GM21737 (cell line): ENCODE measurements at regions not wholly inside any gene's neighbourhood (a gene's known extent, or its start where the extent isn't known, plus 50 kb on each side); places are given as distances from the start of the nearest gene placed in this dataset.

Experiments used
- ATAC-seq: cut with Tn5 transposase; IDR thresholded peaks from one replicate; pipeline ENCODE4 v1.9.1; 2021; ENCODE audit warnings: mild to moderate bottlenecking, moderate library complexity; ENCODE audit not compliant: unreplicated experiment

DNA sequence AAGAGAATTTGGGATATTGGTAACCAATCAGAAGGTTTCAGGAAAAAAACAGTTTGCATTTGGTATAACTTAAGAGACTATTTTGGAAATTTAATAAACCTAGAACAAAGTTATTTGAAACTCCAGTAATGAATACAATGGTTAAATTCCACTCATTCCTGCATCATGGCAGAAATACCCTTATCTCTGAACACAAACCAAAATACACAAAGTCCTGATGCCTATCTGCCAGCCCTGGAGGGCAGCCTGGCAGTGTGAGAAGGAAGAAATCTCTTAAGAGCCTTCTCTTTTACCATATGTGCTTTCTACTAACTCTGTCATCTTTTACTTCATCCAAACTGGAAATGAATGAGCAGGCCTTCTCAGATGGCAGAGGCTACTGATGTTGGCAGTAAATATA lies 147.1 kb upstream of the LYZL1 start:
- ATAC-seq, result no peak

DNA sequence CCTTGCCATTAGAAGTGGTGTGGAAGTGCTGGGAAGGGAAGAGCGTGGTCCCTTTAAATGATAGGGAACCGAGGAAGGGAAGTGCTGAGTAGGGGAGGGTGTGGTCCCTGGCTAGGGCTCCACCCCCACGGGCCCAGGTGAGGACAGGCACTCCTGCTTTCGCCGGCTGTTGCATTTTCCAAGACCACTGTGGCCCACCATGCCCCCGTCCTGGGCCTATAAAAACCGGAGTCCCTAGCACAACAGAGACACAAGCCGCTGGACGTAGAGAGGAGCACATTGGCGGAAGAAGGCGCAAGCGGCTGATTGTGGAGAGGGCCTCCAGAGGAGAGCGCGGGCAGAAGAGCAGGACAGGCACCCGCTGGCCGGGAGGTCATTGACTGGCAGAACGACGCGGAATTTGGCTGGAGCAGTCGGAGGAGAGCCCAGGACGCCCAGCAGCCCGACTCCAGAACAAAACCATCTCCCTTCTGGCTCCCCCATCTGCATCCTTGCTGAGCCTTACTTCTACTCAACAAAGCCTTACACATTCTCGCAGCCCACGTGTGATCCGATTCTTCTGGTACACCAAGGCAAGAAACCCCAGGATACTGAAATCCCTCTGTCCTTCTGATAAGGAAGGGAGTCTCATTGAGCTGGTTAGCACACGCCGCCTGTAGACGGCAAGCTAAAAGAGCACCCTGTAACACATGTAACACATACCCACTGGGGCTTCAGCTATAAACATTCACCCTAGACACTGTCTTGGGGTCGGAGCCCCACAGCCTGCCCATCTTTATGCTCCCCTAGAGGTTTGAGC lies 146.2 kb upstream of the LYZL1 start:
- ATAC-seq, result no peak

DNA sequence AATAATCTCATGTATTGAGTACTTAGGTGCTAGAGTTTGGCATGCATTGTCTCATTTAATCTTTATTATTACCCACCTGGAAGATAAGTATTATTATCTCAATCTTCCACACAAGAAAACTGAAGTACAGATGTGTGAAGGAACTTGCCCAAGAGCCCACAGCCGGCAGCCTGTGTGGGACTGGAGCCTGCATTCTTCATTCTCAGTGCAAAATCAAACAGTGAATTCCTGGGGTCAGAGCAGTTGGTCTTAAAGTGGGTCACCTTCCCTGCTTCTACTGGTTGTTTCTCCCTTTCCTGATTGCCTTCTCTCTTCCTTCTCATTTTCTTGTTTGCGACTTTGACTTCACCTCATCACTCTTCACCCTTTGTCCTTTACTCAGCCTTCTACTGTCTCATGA lies 144.7 kb upstream of the LYZL1 start:
- ATAC-seq, result no peak

DNA sequence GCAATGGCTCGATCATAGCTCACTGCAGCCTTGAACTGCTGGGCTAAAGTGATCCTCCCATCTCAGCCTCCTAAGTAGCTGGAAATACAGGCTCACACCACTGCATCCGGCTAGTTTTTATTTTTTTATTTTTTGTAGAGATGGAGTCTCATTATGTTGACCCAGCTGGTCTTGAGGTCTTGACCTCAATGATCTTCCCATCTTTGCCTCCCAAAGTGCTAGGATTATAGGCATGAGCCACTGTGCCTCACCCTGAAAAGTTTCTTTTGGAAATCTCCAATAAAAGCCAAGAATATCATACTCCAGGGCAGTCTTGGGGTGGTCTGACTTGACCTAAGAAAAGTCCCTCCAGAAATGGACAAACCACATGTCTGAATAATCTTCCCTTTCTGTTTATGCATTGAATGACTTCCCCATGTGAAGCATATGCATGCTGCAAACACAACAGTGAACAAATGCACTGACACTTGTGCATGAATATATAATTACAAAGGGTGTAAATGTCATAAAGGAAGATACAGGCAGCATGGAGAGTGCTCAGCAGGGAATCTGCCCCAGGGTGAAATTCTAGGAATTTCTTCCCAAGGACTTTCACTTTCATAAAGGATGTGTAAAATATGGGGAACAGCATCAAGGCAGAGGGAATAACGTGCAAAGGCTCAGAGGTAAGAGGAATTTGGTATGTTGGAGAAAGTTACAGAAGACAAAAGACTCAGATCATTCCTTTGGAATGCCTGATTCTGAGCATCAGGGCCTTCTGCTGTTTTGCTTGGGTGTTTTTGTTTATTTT lies 142.4 kb upstream of the LYZL1 start:
- ATAC-seq, result no peak

- ATAC-seq, result no peak
Observed at GRCh38 chr10:29150010-29150409, 138.9 kb upstream of the LYZL1 start.

GRCh38 chr10:29151005-29151404 lies 137.9 kb upstream of the LYZL1 start:
- no peak for ATAC-seq

DNA sequence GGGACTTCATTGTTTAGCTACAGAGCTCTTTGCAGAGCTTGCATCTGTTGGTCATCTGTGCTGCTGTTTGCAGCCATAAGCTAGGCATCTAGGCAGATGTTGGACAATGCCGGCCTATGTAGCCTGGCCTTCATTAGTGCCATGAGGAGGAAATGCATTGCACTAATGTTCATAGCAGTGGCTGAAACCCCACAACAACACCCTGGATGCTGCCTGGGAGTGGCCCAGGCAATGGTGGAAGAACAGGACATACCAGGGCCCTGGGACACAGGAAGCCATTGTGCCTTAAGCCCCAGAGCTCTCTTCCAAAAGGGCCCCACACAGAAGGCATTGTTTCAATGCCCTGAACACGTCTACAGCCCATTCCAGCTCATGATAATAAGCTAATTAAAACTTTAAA lies 131.5 kb upstream of the LYZL1 start:
- no peak for ATAC-seq

- no peak for ATAC-seq
Observed at GRCh38 chr10:29158066-29158465, 130.8 kb upstream of the LYZL1 start.

- ATAC-seq, result no peak
Observed at GRCh38 chr10:29160150-29160617, 128.7 kb upstream of the LYZL1 start.

DNA sequence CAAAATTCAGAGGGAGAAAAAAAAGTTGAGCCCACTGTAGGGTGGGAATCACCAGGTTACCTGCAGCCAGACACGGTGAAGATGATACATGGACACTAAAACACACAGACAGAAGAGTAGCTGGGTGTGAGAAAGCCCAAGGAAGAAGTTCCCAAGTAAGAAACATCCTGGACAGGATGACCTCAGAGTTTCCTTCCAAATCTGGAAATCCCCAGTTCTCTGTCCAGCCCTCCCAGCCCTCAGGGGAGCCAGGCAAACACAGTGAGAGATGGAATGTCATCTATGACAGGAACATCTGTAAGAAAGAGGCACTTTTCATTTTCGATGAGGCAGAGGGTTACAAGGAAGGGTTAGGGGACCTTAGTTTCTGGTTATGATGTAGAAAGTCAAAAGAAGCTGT lies 125.1 kb upstream of the LYZL1 start:
- ATAC-seq, result no peak

GRCh38 chr10:29166713-29167112 lies 122.2 kb upstream of the LYZL1 start:
- ATAC-seq, result no peak

DNA sequence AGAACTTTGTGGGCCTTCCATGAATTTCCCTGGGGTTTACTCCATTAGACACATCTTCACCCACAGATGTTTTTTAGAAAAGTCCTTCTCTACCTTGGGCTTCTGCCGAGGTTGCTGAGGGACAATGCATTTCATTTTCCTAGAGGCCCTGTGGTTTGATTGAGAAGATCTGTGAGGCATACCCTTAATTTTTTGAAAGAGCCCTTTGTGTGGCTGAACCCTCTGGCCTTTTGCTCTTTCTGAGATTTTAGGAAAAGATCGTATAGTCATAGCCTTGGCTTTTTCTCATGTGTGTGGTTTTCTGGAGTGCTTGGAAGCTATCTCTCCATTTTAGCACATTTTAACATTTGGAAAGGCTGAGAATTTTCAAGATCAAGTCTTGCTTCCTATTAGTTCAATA lies 119.8 kb upstream of the LYZL1 start:
- no peak for ATAC-seq

DNA sequence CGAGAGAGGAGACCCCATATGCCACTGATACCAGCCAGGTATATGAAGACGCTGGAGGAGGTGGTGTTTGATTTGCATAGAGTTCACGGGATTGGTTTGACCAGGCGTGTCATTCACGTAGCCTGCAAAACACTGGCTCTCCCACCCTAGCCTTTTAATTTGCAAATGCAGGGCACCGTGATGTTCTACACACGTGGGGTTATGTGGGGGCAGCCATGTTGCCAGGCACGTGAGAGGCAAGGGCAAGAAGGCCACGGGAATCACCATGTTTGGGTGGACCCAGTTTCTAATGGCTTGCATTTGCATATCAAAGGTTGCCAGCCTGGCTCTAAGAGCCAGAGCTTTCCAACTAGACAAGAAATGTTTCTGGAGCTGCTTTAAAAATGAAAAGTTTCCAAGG lies 117.2 kb upstream of the LYZL1 start:
- no peak for ATAC-seq

- no peak for ATAC-seq
Observed at GRCh38 chr10:29174389-29174788, 114.5 kb upstream of the LYZL1 start.

DNA sequence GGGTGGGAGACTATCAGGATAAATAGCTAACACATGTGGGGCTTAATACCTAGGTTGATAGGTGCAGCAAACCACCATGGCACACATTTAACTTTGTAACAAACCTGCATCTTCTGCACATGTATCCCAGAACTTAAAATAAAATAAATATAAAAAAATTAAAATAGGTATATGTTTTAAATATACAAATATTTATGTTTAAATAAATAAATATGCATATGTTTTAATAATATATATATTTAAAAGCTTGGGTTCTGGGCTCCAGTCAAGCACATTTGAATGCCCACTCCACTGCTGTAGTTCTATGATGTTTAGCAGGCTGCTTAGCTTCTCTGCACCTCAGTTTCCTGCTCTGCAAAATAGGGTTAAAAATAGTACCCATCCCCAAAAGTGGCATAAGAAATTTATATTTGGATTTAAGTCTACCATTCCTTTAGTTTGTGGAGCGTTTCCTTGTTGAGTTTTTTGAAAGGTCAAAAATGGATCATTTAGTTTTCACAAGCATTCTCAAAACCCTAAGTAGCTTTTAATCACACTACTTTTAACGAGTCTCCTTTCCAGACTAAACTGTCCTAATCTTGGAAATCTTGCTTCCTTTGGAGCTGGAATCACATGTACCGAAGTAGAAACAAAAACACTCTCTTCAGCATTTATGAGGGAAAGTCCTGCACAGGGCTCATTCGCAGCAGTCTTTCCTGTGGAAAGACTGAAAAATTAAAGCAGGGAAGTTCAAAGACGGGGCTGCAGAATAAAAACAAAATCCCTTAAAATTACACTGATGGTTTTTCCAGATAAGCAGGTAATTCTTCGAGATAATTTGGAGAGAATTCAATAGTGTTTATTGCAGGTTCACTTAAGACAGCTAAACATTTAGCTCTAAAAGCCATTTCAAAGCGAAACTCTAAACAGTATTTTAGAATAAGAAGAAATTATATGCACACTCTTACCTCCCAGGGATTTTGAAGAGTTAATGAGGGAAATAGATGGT lies 111.7 kb upstream of the LYZL1 start:
- ATAC-seq, result no peak

DNA sequence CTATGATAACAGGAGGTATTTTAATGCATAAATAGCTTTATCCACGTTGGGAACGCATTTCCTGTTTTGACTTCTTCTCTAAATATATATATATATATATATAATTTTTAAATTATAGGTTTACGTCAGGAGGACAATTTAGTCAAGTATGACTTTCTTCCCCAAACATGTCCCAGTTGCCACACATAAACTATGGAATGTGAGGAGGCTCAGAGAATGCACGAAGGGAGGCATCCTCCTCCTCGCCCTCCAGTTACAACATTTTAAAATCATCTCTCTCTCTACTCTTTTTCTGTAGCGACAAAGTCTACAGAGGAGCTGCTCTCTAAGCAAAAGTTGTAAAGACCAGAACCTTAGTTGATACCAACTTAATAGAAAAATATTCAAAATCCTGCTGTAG lies 106.9 kb upstream of the LYZL1 start:
- ATAC-seq, result no peak

- no peak for ATAC-seq
Observed at GRCh38 chr10:29183301-29183945, 105.4 kb upstream of the LYZL1 start.

GRCh38 chr10:29184205-29185000 lies 104.5 kb upstream of the LYZL1 start:
- no peak for ATAC-seq

DNA sequence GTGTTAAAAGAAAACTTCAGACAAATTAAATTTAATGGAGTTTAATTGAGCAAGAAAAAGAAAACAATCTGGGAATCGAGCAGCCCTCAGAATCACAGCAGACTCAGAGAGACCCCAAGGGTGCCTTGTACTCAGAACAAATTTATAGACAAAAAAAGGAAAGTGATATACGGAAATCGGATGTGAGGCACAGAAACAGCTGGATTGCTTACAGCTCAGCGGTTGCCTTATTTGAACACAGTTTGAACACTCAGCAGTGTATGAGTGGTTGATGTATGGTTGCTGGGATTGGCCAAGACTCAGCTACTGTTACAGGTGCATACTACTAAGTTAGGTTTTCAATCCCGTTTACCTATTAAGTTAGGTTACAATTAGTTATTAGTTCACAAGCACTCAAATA lies 103.8 kb upstream of the LYZL1 start:
- ATAC-seq, result no peak

DNA sequence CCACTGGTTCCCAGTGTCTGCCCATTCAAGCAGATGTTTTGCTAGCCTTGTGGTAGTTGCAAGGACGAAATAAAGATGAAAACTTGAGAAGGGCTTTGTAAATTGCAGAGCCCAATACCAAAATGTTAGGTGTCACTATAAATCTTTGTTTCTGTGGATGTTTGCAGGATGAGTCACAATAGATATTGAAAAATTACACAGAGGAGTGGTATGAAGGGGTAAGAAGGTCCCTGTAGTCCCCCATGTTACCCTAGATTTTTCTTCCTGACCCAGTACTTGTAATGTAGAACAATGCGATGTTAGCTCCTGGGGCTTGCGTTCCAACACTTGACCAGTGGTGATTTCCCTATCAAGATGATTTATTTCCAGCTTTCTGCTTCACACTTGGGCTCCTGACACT lies 102.6 kb upstream of the LYZL1 start:
- ATAC-seq, result no peak
